GM19043 (cell line): ENCODE measurements at regions not wholly inside any gene's neighbourhood (a gene's known extent, or its start where the extent isn't known, plus 50 kb on each side); places are given as distances from the start of the nearest gene placed in this dataset.

Experiments used
- ATAC-seq: cut with Tn5 transposase; IDR thresholded peaks from one replicate; pipeline ENCODE4 v1.9.1; 2021; ENCODE audit warnings: low read depth; ENCODE audit not compliant: unreplicated experiment

DNA sequence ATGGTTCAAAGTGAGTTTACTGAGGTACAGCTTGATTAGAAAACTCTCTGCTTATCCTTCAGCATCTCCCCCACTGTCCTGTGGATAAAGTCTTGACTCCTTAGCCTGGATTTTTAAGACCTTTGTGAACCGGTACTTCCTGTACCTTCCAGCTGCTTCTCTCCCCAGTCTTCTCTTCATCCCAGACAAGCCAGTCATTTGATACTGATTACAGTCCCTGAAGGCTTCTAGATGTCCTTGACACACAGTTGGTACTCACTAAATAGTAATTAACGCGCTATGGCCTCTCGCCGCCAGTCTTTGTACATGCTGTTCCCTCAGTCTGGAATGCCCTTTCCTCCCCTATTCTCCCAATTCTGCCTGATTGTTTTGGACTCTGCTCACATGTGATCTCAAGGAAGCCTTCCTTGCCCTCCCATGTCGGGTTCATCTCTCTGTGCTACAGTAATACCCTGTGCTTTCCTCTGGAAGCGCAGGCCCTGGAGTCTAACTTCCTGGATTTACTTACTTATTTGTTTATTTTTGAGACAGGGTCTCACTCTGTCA is 50.6 kb upstream of the PTGR2 start:
- no peak for ATAC-seq

DNA sequence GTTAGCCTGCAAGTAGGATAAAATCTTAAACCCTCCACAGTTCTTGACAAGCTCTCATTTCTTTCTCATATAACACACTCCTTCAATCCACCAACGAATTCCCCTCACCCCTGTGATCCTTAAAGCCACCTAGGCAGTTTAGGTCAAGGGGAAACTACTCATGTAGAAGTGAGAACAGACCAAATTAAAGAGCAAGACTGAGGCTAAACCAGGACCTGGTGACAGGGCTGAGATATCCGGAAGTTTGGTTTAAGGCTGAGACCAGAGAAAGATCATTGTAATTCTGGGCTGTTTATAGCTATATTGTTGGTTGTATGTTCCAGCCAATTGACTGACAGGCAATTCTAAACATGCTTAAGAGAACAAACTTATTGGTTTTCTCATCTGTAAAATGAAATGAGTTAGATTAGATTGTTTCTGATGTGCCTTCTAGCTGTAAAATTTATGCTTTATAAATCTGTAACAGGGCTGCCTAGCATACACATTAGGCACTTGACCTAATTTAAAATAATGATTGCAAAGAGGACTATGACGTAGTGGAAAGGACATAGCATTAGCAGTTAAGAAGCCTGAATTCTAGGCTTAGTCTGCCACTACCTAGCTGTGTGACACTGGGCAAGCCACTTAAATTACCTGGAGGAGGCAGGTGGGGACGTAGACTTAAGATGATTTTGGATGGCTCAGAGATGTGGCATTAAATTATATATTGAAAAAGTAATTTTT is 53.9 kb upstream of the PTGR2 start:
- no peak for ATAC-seq

DNA sequence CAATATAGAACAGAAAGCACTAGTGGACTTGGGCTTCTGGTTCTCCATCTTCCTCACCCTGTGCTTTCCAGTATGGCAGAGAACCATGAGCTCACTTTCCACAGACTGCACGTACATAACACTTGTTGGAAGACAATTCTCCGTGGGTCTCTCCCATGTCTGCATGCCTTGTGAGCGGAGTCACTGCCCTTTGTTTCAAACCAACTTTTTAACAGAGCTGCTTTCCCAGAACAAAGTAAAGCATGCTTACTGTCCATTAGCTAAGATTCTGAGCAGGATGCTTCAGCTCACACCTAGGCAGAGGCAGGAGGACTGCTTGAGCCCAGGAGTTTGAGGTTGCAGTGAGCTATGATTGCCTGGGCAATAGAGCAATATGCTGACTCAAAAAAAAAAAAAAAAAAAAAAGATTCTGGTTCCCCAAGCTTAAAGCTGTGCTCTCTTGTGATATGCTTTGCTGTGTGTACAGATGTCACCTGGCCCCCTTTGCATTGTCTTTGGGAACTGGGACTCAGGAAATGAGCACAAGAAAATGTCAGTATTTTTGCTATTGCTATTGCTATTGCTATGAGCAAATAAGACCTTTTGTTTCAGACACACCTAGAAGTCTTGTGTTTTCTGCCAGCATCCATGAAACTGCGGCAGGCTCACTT is 54.6 kb upstream of the PTGR2 start:
- no peak for ATAC-seq

DNA sequence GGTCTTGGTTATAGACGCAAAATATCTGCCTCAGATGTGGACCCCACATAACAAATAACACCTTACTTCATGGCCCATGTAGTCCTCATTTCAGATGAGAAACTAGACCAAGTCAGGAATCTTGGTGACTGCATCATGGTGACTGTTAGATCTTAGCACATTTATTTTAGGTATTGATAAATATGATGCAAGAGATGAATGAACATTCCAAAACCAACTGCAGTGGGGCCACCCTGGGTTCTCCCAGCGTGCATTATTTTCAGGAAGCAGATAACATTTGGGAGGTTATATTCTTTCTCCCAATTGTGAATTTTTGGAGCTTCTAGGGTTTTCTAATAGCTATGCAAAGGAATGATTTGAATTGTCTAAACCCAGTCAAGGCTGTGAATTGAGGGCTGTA is 55.2 kb upstream of the PTGR2 start:
- no peak for ATAC-seq

DNA sequence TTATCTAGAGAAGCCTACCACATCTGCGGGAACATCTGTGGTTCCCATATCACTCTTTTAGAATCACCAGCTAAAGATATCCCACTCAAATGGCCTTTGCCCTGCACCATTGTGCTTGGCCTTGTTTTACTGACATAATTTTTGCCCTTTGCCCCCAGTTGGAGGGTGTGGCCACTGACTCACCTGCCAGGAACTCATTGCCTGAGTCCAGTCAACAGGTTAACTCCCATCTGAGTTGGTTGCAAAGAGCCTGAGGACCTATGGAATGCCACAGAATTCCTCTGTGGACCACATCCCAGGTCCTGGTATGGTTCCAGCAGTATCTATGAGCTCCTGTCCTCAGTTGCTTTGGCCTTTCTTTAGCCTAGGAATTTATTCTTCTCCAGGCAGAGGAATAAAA is 55.7 kb upstream of the PTGR2 start:
- ATAC-seq = no peak

DNA sequence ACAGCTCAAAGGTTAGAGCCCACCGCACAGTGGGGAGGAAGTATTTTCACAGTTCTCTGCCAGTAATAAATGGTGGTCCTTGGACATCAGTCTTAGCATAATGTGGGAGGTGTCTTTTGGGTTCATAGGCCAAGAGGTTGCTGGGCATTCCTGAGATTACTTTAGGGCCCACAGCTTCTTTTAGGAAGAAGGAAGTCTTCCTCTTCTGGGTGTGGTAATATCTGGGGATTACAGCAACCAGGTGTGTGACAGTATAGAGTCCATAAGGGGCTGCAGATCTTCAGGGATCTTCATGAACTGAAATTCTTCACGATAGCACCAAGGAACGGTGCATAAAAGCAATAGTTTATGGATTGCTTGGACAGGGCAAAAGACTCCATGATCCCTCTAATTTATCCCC is 56.2 kb upstream of the PTGR2 start:
- ATAC-seq = no peak

DNA sequence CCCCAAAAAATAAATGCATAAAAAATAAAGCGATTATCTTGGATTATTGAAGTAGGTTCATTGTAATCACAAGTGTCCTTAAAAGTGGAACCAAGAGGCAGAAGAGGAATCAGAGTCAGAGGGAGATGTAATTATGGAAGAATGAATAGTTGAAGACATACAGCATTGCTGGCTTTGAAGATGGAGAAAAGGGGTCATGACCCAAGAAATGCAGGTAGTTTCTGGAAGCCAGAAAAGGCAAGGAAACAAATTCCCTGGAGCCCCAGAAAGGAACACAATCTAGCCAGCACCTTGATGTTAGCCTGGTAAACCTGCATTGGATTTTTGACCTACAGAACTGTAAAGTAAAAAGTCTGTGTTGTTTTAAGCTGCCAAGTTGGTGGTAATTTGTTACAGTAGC is 57.5 kb upstream of the PTGR2 start:
- no peak for ATAC-seq

DNA sequence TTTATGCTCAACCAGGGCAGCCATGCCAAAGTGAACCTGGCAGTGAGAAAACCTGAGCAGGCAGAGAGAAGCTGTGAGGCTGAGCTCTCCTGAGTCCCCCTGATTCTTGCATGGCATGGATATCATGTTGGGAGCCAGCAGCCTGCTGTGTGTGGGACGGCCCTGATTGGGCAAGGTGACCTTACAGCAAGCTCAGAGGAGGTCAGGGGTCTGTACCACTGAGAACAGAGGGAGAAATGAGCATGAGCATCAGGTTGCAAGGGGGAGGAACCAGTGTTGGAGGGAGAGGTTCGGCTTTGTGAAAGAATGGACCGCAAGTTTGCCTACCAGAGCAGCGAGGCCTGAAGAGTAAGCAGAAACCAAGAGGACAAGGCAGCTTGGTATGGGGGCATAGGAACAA is 59.1 kb upstream of the PTGR2 start:
- ATAC-seq = no peak

DNA sequence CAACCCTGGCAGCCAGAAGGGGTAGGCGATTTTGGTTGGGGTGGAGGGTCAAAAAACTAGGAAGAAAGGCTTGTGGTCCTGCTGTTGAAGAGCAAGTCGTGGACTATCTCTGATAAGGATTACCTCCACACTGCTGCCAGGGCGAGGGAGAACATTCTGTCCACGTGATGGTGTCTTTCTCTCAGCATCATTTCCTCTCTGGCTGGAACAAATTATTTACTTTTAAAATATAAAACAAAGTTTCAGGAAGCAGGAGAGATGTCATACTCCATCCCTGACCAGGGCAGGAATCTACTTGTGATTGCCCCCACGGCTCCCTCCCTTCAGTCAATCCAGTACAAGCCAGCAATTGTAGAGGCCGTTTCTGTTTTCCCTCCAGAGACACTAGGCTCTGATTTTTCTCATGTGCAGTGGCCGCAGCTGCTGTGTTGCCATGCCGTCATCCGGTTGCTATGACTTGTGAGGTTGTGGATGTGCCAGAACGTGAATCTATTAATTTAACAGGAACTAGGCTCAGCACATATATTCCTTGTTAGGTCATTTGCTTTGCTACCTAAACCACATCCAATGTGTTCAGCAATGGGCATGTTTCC is 61.5 kb upstream of the PTGR2 start:
- ATAC-seq = no peak

DNA sequence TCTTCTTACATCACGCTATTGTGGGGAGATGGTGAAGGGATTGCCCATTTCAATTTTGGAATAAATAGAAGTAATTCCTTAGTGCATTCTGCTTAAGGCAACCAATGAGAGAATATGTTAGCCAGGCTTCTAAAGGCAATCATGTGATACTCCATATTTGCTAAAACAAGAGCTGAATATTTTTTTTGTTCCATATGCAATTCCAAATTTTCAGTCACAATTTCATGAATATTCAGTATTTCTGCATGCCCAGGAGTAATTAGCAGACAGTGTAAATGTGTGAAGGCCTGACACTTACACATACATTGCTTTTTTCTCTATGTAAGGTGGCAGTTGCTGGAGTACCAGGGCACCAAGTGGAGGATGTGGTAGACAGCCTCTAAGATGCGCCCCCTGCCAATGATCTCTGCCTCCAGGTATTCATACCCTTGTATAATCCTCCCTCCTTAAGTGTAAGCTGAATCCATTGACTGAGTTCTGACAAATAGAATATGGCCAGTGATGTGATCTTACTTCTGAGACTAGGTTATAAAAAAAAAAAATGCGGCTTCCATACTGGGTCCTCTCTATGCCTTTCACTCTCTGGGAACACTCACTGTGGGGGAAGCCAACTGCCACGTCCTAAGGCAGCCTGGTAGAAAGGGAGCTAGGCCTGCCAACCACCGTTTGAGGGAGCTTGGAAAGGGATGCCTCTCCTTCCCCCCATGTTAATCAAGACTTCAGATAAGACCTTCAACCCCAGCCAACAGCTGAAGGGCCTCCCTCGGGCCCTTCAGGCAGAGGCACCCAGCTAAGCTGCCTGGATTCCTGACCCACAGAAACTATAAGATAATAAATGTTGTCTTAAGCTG is 62.7 kb upstream of the PTGR2 start:
- ATAC-seq = no peak

DNA sequence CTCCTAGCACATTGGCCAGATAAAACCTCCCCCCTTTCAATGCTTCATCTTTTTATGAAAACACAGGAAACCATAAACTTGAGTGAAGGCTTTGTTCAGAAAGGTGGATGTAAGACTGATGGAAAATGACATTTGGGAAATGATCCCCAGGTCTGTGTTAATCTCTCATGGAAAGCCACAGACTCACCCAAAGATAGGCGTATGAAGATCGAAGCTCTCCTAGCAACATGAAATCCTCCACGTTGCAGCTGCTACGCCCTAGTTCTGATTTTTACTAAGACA is 63.4 kb upstream of the PTGR2 start:
- no peak for ATAC-seq

DNA sequence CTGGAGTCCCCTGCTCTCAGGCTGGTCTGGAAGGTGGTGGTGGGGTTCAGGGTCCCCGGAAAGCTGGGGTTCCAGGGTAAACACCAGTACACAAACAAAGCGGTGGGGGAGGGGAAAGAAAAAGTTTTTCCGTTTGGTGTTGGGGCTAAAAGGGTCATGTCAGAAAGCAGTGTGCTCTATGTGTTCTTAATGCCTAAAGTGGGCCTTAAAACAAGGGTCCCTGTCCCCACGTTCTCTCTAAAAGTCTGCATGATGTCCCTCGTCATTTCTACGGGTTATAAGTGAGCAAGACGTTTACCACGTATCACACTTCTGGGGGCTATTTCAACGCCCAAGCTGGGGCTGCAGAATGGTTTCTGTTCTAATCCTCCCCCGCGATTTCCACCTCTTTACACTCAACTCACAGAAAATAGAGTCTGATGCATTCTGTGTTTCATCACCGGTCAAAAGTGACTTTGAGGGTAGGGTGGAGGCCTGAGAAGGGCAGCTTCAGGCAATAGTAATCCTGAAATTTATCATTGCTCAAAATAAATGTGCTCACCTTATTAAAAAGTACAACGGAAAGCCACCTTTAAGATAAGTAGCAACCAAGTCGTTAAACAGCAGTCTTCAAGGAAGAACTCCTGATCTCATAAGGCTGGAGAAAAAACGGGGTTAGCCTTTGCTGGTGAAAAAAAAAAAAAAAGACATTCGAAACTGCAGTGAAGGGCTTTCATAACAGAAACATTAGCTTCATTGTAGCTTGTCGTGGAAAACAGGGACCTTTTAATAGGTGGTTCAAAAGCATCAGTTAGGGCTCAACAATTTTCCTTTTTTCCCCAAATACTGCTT is 63.9 kb upstream of the PTGR2 start:
- no peak for ATAC-seq

DNA sequence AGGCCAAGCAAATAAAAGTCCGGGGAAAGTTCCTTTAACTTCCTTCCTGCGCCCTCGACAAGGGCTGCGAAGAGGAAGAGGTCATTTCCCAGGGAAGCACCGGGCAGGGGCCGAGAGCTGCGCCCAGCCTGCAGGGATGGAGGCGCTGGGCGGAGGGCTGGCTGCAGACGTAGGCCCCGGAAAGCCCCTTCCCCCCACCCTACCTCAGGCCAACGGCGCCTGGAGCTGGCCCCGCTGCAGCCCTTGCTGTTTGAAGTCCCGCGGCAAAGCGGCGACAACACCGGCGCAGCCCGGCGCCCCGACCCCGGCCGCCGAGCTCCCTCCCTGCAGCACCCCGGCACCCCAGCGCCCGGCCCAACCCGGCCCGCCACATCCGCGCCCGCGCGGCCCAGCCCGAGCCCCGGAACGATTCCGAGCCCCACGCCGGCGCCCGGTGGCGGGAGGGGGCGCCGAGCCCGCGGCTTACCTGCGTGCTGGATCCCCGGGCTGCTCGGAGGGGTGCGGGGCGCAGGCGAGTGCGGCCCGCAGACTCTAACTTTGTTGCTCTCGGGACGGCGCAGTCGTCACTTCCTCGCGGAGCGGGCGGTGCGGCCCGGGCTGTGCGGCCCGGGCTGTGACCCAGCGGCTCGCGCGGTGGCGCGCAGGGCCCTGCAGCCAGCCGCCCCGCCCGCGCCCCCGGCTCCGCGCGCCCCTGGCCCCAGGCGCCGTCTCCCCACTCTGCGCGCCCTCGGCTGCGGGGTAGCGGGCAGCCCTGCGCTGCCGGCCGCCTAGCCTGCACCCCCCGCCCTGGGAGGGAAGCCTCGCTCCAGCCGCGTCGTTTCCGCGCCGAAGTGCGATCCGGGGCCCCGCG is 64.8 kb upstream of the PTGR2 start:
- no peak for ATAC-seq

DNA sequence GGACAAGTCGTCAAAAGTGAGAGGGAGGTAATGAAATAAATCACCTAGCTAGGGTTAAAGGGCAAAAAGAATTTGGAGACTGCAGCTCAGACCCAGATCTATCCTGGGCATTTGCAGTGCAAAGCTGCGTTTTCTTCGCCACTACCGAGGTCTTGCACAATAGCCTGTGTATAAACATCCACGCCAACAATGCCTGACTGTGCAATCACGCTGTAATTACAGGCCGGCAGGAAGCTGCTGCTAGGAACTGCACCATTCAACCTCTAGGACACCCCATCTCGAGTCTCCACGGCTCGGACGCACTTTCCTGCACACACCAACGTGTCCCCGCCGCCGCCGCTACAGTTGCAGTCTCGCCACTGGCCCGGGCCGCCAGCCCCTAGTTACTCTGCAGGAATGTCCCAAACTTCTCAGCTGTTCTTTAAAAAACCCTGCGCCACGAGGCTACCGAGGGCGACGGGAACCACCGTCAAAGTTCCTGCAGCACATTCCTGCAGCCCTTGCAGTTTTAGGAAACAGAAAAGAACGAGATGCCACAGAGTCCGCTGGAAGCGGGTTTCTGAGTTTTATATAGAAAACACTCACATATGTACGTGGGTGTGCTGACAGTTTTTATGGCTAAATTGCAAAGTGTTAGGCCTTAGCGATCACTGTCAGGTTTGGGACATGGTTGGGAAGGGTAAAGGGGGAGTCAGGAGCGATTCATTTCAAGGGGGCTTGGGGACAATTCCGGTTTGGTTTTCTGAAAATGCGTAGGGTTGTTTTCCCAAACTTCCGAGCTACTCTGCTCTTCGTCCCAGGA is 65.6 kb upstream of the PTGR2 start:
- peak; percentile 36 for ATAC-seq

DNA sequence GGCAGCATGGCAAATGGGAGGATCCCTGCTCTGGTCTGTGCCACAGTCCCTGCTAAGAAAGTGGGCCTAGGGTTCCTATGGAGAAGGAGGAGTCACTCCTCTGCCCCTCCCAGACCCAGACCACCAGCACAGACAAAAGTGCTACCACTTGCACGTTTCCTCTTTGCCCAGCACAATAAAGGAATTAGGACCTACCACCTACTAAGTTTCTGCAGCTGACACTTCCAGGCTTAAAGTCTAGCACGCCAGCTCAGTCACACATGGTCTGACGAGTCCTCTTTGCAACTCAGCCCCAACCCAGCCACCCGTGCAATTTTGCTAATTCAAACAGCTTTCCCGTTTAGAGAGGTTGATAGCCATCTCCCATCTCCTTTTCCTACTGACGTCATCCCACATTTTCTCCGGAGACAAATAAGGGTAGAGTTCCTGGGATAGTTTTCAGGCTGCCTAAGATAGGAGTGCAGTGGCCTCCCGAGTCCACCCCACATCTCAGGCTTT is 66.2 kb upstream of the PTGR2 start:
- ATAC-seq = no peak

DNA sequence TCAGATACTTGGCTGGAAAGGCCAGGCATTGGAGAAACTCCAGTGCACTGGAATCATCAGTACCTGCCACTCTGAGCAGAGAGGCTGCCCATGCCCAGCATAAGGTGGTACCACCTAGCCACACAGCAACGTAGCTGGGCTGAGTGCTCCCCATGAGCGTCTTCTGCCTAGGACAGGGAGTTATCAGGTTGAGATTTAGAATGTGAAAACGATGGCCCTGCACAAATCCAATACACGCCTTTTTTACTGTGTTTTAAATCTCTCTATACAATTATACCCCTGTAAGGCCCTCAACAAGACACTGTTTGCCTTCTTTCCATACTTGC is 66.7 kb upstream of the PTGR2 start:
- ATAC-seq = no peak

DNA sequence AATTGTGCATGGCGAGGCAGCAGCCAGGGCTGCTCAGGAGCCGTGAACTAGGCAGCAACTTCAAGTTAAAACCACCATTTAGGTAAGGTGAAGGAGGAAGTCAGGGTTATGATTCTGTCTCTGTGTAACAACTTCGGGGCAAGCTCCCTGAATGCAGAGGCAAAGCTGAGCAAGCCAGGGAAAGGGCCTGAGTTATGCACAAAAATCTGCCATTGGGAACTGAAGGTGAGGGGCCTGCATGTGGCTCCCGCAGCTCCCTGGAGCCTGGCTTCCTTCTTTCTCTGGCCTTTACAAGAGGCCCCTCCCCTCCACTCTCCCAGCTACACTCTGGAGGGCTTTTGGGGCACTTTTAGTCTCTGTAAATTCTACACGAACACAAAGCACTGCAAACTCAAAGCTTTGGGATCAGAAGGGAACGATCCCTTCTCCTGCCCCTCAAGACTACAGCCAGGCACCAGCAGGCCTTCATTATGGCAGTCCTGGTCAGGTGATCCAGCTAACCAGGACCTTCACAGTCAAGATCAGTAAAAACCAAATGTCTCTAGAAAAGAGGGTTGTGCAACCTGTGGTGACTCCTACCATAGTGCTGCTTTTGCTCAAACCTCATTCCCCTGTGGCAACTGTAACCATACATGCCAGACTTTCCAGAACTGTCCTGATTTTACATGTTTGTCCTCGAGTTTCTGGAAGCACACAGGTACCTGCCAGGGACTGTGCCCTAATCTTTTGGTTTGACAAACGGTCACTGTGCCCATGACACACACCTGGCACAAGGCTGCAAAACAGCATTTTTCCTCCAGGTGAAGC is 67.2 kb upstream of the PTGR2 start:
- ATAC-seq = no peak
